ENCODE measurements at regions not wholly inside any gene's neighbourhood (a gene's known extent, or its start where the extent isn't known, plus 50 kb on each side); places are given as distances from the start of the nearest gene placed in this dataset.
"Not testable (repeated sequence)": the region's sequence is repeated elsewhere in the genome, so short reads cannot be mapped to it uniquely, and the experiment has no call there.

DNA sequence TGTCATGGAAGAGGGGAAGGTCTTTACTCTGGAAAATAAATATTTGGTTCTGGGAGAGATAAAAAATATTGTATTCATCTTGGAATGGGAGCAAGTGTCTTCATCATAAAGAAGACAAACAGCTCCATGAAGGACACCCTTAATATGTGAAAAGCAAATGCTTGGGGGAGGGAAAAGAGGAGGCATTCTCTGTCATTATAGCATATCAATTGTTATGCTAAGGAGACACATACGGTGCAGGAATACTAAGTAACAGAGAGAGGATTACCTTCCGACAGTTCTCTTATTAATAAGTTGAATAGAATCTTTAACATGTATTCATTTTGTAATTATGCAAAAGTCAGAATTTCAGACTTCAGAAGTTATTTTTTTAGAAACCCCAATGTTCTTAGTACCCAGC, 634.4 kb downstream of the UTRN start:
- H3K36me3 ChIP-seq = no peaks in the 10 kb centered on the region
- no peak overlapping the region for H3K4me3 ChIP-seq
- TF ChIP-seq POLR2A (IDR thresholded peaks at IDR 0.05) = no peak
- TF ChIP-seq, protein P1, sequence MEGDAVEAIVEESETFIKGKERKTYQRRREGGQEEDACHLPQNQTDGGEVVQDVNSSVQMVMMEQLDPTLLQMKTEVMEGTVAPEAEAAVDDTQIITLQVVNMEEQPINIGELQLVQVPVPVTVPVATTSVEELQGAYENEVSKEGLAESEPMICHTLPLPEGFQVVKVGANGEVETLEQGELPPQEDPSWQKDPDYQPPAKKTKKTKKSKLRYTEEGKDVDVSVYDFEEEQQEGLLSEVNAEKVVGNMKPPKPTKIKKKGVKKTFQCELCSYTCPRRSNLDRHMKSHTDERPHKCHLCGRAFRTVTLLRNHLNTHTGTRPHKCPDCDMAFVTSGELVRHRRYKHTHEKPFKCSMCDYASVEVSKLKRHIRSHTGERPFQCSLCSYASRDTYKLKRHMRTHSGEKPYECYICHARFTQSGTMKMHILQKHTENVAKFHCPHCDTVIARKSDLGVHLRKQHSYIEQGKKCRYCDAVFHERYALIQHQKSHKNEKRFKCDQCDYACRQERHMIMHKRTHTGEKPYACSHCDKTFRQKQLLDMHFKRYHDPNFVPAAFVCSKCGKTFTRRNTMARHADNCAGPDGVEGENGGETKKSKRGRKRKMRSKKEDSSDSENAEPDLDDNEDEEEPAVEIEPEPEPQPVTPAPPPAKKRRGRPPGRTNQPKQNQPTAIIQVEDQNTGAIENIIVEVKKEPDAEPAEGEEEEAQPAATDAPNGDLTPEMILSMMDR (IDR thresholded peaks at IDR 0.05) = no peak
- H3K27ac ChIP-seq = no peak overlapping the region
- H3K9me3 ChIP-seq = no peaks in the 10 kb centered on the region
- no peaks in the 10 kb centered on the region for H3K27me3 ChIP-seq
- no peak for DNase-seq
- no peaks in the 10 kb centered on the region for H3K4me1 ChIP-seq

DNA sequence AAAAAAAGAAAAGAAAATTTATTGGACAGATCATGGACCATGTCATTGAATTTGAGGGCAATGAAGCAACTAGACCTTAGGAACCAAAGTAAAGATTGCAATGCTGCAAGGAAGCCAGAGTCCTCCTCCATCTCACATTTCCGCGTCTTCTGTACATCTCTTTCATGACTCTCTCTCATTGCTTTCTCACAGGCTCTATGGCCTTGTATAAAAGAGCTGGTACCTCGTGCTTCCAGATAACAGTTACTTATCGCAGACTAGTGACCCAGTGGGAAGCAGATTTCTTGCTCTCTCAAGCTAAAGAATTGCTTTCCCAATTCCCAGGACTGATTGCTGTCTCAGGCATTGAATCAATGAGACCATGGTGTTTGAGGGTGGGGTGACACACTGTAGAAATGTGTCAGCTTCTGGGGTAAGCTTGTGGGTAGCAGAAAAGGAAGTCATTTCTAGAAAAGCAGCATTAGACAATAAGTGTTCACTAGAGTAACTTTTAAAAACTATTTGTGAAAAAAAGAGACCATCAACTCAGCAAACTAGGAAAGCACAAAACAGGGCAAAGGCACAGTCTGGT, 635.3 kb downstream of the UTRN start:
- no peaks in the 10 kb centered on the region for H3K27me3 ChIP-seq
- TF ChIP-seq POLR2A (IDR thresholded peaks at IDR 0.05) = no peak
- TF ChIP-seq, protein P1 (IDR thresholded peaks at IDR 0.05) = no peak
- H3K4me3 ChIP-seq = no peak overlapping the region
- H3K27ac ChIP-seq = no peak overlapping the region
- no peaks in the 10 kb centered on the region for H3K9me3 ChIP-seq
- no peaks in the 10 kb centered on the region for H3K36me3 ChIP-seq
- no peaks in the 10 kb centered on the region for H3K4me1 ChIP-seq
- DNase-seq = no peak

DNA sequence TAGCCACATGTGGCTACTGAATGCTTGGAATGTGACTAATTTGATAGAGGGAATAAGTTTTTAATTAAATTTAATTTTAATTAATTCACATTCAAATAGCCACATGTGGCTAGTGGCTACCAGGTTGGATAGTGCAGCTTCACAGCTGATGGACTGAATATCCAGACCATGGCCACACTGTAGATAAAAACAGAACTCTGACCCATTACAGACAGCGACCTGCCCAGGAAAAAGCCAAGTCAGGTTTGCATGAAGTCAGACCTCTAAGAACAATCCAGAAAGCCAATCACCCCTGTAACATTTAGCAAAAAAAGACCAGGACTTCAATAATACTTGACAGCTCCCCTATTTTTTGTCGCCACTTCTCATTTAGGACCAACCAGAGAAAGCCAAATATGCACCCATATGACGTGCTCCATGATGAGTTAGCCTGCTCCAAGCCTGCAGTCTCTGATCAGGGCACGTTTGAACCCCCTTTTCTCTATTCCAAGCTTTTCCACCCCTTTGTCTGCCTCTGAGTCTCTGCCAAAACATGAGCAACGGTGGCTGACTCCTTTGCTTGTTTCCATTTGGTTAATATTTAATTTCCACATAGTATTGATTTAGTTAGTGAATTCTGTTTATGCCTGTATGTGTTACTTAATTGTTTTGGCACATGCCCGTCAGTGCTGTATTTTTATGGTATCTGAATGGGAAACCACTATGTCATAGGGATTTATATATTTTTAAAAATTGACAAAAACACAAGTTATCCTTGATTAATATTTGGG, 636.3 kb downstream of the UTRN start:
- DNase-seq = no peak
- Histone ChIP-seq H3K4me3 (no peak overlapping the region), H3K4me1 (no peaks in the 10 kb centered on the region), H3K9me3 (no peaks in the 10 kb centered on the region), H3K27ac (no peak overlapping the region), H3K27me3 (no peaks in the 10 kb centered on the region), H3K36me3 (no peaks in the 10 kb centered on the region)
- TF ChIP-seq POLR2A (IDR thresholded peaks at IDR 0.05) = no peak
- TF ChIP-seq, protein P1 (IDR thresholded peaks at IDR 0.05) = no peak

DNA sequence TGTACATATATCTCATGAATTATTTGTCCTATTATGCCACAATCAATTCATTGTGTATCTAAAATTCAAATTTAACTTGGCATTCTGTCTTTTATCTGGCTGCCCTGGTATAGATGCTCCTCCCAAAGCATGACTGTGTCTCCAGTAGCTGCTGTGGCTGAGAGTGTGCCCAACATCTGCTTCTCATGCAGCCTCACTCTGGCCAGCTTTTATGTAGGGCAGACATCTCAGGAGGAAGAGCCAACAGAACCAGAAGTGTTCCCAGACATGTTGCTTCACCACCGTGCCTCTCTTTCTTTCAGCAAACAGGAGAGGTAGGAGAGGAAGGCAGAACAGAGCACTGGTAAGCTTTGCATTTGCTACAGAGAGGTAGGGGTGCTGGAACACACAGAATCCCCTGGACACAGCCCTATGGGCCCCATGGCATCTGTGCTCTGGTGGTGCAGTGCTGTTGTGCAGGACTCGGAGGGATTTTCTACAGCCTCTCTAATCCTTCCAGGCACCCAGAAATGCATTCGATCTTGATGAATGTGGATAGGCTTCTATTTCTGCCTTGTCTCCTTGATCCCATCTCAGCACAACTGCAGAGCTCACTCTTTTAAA, 637.1 kb downstream of the UTRN start:
- Histone ChIP-seq H3K27me3 (no peaks in the 10 kb centered on the region), H3K4me3 (no peak overlapping the region), H3K36me3 (no peaks in the 10 kb centered on the region), H3K4me1 (no peaks in the 10 kb centered on the region), H3K9me3 (no peaks in the 10 kb centered on the region), H3K27ac (no peak overlapping the region)
- DNase-seq = no peak
- no peak for TF ChIP-seq POLR2A (IDR thresholded peaks at IDR 0.05)
- TF ChIP-seq, protein P1 (IDR thresholded peaks at IDR 0.05) = no peak

DNA sequence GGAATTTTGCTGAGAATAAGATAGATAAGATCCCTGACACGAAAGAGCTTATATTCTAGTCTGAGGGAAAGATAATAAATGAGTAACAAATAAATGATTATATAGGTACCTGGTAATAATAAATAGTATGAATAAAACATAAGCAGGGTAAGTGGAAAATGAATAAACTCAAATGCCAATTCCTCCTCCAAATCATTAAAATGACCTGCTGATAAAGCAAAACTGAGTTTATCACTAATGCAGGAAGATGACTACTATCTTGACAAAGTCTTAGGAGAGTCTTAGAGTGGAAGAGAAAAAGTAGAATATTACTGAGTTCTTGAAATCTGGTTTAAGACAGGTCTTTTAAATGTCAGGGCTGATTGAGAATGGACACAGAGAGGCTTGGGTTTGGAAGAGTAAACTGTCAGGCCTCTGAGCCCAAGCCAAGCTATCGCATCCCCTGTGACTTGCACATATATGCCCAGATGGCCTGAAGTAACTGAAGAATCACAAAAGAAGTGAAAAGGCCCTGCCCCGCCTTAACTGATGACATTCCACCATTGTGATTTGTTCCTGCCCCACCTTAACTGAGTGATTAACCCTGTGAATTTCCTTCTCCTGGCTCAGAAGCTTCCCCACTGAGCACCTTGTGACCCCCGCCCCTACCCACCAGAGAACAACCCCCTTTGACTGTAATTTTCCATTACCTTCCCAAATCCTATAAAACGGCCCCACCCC, 637.8 kb downstream of the UTRN start:
- H3K4me1 ChIP-seq, H3K36me3 ChIP-seq, H3K9me3 ChIP-seq, DNase-seq, H3K27me3 ChIP-seq, H3K27ac ChIP-seq, H3K4me3 ChIP-seq: not testable (repeated sequence)

DNA sequence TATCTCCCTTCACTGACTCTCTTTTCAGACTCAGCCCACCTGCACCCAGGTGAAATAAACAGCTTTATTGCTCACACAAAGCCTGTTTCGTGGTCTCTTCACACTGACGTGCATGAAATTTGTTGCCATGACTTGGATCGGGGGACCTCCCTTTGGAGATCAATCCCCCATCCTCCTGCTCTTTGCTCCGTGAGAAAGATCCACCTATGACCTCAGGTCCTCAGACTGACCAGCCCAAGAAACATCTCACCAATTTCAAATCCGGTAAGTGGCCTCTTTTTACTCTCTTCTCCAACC, 638.3 kb downstream of the UTRN start:
- H3K4me3 ChIP-seq, H3K9me3 ChIP-seq, H3K4me1 ChIP-seq, H3K36me3 ChIP-seq, H3K27me3 ChIP-seq, DNase-seq, H3K27ac ChIP-seq: not testable (repeated sequence)

All from Peyer's patch (tissue), 4 donors.